ENCODE measurements at regions not wholly inside any gene's neighbourhood (a gene's known extent, or its start where the extent isn't known, plus 50 kb on each side); places are given as distances from the start of the nearest gene placed in this dataset.

DNA sequence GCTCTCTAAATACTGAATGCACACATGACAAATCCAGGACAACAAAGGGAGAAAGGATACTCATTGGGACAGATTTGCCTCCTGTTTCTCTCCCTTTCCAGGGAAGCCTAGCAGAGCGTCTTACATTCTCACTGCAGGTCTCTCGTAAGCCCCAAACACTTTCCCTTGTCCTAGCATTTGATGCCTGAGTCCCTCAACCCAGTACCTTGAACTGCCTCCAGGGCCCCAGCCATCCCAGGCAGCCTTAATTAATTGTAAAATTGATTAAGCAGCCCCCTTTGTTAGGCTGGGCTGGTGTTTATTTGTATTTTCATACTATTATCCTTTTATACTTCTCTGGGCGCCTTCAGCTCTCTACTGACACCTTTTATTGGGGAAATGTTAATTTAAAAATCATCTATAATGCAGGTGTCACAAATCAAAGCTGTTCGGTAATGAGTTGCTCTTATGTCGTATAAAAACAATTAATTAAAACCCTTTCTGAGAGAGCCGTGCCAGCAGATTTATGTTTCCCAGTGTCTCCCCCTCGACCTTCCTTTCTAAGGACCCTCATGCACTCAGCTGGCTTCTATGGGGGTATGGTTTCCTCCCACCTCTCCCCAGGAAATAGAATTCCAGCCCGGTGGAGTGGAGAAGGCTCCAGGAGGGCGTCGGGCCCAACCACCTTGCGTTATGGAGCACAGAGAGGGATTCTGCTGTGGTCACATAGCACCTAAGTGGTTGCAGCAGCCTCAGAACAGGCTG lies 243.8 kb downstream of the RPS24 start:
- no peak for DNase-seq

DNA sequence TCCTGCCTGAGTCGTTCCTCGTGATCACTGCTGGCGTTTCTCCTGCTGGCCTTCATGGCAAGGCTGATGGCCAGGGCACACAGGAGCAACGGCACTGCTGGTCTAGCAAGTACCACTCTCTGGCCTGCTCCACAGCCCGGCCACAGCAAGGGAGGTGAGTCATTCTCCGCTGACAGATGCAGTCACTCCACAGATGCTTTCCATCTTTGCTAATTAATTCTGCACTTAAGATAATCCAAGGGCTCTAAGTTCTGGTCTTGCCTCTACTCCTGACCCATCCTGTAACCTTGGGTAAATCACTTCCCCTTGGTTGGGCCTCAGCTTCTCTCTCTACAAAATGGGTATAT lies 244.4 kb downstream of the RPS24 start:
- DNase-seq, result no peak

DNA sequence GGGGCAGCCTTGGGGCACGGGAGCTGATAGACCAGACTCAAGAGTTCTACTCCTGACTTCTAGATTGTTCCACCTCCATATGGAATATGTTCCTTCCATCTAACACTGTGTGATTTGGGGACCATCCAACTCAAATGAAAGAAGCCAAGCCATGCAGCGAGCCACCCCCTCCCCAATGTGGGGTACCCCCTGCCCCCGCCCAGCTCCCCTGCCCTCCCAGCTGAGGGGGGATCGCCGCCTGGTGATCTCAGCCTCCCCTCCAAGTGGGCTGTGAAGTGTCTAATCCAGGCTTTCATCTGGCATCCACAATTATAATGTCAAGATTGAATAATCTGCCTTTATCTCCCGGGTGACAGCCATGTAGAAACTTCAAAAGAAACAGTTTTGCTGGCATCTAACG lies 246.1 kb downstream of the RPS24 start:
- DNase-seq, result no peak

DNA sequence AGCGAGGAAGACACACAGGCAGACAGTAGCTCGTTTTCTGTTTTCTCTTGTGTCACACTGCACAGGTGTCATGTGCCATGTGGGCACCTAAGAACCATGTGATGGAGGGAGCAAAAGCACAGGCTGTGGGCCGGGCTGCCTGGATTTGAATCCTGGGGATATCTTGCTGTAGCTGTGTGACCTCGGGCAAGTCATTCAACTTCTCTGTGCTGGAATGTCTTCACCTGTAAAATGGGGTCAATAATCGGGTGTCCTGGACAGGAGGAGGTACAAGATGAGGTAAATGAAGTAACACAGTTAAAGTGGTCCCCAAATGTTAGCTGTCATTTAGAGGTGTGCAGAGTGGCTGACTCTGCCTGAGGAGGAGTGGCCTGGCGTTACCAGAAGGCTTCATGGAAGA lies 246.9 kb downstream of the RPS24 start:
- DNase-seq, result no peak

DNA sequence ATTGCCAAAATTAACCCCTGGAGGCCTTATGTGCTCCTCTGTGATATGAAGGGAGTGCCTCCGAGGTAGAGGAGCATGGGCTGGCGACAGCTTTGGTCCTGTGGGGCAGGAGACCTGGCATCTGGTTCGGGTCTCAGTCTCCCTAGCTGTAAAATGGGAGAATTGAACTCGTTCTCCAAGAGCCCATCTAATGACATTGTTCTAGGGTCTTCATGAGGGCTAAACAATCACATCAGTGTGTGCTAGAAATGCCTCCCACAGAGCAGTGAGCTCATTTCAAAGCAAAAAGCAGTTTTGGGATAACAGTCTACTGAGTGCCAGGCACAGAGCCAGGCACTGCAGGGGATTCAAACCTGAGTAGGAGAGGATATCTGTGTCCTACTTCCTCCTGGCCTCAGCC lies 248.0 kb downstream of the RPS24 start:
- no peak for DNase-seq

DNA sequence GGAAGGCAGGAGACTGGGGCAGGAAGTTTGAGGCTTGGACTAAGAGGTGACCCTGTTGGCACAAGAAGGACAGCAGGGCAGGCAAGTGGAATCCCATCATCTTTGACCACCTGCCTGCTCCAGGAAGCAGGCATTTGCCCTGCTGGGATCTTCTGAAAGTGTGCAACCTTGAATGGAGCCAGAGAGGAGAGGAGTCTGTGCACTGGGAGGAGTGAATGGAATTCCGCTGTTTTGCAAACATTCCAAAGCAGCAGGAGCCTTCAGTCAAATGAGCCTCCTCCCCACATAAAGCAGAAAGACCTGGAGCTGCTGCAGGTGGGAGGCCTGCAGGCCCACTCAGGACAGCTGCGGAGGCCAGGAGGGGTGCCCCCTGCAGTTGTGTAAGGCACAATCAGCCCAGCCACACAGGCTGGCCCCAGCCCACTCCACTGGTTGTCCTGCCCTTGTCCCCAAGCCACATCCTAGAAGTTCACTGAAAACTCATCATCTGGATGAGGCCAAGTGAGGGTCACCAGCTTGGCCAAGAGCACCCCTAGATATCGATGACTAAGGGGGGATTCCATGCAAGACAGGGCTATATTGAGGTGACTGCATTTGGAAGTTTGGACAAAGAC lies 249.5 kb downstream of the RPS24 start:
- DNase-seq, result no peak

DNA sequence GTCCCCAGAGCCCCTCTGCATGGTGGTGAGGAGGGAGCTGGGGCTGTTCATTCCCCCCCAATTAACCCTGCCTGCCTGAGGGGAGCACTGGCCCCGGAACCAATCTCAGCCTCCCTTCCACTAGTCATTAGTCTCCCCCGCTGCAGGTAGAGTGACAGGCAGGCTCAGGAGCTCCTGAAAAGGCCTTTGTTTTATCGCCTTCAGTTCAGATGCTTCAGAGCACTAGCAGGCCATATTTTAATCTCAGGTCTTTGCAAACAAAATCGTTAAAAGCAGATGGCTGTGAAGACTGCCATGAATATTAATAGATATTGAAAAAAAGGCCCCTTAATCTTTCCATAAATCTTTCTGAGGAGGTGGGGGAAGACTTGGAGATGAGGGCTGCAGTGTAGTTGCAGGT lies 250.7 kb downstream of the RPS24 start:
- DNase-seq, result no peak

DNA sequence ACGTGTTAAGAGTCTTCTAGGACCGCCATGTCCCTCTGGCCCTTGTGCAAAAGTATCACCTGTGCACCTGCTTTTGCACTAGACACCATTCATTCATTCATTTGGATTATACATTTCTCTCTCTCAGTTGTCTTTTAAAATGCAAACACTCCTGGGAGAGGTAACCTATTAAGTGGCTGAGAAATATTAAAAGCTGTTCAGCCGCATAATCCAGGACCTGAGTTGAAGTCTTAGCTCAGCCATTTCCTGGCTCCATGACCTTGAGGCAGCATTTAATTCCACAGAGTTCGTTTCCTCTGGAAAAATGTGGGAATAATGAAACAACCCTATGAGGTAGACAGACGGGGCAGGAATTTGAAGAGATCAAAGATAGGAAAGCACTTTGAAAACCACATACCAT lies 251.6 kb downstream of the RPS24 start:
- DNase-seq, result no peak

DNA sequence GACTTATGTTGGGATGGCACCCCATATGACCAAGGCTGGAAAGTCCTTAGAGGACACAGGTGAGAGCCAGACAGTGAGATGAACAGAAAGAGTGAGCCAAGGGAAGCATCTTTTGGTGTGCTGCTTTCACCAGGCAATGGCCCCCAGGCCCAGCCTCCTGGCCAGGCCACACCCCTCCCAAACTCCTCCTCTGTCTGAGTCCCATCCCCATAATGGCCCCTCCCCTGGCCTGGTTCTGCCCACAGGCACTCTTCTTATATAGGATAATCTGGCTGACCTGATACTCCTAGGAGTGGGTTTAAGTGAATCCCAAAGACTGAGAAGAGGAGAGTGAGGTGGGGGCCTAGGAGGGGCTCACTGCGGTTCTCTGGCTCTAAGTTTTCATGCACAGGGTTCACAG lies 252.5 kb downstream of the RPS24 start:
- DNase-seq, result no peak

DNA sequence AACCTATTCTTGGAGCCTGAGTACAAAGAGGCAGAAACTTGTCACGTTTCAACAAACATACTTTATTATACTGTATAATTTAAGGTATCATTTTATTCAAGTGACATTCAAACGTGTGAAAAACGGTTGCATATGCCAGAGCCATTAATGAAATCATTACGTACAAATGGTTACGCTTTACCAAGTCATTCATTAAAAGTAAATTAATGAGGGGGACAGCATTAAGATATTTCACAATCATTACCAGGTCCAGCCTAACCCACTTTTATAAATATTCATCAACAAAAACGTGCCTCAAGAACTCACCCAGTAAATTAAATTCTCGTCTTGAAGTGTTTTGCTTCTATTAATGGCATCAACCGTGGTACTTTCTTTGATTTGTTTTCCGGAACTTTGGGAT lies 253.0 kb downstream of the RPS24 start:
- DNase-seq, result no peak

DNA sequence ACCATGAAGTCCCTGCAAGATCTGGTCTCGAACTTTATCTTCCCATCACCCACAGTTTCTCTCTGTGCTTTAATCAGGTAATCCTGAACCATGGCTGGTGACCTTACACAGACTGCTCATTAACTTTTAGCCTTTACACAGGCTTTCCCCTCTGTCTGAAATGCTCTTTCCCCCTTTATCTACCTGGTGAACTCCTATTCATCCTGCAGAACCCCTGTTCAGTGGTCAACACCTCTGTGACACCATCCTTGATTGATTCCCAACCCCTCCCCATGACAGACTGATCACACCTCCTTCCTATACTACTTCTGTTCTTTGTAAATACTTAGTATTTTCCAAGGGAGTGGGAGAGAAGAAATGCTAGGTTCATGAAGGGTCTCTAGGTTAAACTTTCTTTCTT lies 254.0 kb downstream of the RPS24 start:
- no peak for DNase-seq

DNA sequence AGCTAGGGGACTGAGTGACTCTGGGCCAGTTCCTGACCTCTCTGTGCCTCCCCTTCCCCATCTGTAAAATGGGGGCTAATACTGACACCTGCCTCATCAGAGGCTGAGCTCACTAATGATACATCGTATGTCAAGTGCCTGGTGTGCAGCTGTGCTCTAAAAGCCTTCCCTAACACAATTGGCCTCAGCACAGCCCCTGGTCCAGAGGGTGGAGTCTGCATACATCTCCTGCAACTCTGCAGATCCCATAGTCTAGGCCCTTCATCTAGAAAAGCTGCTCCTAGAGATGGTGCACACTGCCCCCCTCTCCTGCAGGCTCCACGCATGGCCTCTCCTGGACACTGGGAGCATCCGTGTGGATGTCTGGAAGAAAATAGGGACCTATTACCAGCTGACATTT lies 255.0 kb downstream of the RPS24 start:
- no peak for DNase-seq

DNA sequence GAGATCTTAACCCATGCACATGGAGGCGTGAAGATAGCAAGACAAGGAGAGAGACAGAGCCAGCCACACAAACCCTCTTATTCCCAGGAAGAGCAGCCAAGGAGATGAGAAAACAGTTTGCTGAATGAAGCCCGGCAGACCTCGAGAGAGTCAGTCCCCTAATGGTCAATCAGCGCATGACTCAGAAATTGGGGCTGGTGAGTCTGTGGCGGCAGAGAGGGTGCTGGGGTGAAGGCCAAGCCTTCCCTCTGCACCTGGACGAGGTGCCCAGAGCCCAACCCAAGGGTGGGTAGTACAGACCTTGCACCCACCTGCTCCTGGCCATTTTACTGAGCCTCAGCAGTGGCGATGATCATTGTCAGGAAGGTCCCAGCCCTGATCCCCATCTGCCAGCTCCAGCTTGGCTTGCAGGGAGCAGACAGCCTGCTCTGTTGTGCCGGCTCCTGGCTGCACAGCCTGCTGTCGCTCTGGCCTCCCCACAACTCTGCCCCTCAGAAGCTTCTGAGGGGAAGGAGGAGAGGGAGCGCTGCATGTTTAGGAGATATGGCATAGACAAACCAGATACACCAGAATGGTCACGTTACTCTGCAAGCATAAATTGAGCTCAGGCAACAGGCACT lies 256.6 kb downstream of the RPS24 start:
- peak; percentile 21 for DNase-seq

DNA sequence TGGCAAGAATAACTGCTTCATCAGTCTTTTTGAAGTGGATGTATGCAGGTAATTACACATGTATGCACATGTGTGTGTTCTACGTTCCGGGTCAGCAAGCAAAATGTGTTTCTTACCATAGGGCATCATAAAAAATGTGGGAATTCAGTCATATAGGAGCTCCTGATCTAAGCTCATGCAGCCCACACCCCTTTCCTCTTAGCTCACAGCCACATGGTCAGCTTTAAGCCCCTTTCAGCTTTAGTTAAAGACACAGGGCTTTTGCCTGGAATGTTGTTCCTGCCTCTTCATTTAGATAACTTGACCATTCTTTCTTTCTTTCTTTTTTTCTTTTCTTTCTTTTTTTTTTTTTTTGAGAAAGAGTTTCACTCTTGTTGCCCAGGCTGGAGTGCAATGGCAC lies 258.1 kb downstream of the RPS24 start:
- DNase-seq, result no peak

DNA sequence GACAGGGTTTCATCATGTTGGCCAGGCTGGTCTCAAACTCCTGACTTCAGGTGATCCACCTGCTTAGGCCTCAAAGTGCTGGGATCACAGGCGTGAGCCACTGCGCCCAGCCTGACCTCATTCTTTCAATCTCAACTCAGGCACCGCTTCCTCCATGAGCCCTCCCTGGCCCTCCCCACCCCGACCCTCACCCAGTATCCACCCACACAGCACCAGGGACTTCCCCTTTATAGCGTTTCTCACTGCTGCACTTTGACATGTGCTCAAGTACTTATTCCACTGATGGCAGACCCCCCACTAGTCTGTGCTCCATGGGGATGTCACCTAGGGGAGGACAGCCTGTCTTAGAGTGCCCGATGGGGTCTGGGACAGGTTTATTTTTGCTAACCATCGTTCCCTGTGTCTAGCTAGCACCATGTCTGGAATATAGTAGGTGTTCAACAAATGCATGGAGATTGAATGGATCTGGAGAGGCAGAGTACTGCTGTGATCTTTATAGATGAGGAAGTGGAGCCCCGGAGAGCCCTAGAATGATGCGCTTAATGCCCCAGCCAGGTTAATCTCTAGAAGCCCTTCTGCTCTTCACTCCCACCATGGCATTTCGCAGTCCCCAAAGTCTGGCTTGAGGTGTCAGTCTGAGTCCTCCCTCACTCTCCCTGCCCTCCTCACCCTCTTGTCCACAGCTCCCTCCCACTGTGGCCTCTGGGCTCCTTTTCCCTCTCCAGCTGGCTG lies 258.8 kb downstream of the RPS24 start:
- no peak for DNase-seq

DNA sequence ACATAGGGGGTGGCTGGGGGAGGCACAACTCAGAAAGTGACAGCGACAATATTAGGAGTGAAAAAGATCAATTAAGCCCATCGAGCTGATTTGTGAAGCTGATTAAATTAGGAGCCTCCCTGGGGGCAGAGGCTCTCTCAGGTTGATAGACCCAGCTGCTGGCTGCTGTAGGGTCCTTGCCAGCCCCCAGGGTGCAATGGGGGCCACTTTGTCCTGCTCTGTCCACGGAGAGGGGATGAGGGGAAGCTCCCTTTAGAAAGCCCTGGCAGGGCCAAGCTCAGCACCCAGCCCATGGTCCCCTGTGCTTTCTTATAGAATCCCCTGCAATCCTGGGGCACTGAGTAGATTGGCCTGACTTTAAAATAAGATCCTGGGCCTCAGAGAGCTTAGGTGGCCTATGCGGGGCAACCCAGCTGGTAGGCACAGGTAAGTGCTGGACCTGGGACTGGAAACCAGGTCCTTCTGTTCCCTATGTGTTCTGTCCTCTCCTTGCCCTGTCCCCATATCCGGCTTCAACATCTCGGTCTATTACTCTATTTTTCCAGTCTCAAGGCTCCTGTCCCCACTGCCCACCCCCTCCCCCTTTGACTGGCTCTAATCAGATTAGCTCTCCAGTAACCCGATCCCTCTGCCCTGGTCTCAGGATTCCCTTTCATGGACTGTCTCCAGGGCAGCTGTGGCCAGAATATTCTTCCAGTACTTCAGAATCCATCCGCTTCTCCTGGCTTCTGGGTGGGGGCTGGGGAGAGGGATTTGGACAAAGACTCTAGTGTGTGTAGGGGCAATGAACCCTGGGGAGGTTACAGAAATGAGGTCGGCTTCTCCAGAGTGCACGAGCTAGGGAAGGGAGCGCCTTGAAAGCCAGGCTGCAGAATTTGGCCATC lies 259.6 kb downstream of the RPS24 start:
- peak; percentile 8 for DNase-seq

DNA sequence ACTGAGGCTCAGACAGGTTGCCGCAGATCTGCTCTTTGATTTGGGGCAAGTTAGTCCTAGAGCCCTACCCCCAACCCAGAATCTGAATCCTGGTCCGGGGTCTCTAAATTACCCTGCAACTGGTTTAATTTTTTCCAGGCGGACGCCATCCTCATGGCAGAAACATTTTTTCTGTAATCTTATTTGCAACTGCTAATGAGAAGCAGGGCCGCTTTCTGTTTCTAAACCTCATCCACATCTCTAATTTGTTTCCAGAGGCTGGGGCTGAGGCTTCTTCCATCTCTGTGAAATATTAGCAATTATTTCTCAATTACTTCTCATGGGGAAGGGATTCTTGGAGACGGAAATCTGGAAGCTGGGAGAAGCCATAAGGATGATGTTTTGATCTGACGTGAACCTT lies 261.6 kb downstream of the RPS24 start:
- no peak for DNase-seq

DNA sequence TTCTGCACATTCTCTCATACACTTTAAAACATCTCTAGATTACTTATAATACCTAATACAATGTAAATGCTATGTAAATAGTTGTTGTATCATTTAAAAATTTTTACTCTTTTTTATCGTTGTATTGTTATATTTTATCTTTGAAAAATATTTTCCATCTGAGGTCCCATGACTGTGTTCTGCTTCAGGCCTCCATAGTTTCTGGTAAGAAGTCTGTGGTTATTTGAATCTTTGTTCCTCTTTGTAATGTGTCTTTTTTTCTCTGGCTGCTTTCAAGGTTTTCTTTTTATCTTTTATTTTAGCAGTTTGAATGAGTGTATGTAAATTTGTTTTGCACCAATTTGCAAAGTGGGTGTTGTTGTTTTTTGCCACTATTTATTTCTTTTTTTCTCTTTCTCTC lies 263.1 kb downstream of the RPS24 start:
- DNase-seq, result no peak

DNA sequence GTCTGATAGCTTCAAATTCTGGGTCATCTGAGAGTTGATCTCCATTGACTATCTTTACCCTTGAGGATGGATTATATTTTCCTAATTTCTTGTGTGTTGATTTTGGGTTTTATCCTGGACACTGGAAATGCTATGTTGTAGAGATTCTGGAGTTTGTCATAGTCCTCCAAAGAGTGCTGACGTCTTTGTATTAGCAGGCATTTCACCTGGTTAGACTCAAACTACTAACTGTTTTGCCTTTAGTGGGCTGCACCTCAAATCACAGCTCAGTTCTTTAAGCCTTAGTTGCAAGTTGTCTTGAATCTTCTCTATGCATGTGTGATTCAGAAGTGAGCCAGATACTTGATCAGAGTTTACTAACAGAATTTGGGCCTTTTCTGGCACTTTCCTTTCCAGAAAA lies 264.3 kb downstream of the RPS24 start:
- no peak for DNase-seq

DNA sequence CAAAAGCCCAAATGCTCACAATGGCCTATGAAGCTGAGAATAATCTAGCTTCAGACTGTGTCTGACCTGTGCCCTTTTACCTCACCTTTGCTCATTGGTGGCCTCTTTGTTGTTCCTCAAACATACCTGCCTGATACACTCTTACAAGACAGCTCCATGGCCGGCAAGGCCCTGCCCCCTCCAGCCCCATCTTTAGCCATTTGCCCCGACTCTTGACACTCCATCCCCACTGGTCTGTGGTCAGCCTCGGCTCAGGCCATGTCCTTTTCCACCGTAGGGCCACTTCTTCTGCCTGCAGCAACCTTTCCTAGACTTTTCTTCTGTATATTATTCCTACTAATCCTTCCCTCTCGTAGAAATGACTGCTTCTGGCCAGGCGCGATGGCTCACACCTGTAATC lies 265.2 kb downstream of the RPS24 start:
- no peak for DNase-seq

DNA sequence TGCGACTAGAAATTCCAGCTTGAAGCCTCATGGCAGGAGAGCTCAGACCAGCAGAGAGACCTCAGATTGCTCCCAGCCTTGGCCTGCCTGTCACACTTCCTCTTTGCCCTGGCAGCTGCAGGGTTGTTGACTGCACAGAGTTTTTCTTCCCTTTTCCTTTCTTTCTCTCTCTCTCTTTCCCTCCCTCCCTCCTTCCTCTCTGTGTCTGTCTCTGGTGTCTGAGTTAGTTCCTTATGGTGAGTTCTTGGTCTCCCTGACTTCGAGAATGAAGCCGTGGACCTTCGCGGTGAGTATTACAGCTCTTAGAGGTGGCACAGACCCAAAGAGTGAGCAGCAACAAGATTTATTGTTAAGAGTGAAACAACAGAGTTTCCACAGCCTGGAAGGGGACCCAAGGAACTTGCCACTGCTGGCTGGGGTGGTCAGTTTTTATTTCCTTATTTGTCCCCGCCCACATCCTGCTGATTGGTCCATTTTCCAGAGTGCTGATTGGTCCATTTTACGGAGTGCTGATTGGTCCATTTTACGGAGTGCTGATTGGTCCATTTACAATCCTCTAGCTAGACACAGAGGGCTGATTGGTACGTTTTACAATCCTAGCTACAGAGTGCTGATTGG lies 266.3 kb downstream of the RPS24 start:
- DNase-seq, result no peak

DNA sequence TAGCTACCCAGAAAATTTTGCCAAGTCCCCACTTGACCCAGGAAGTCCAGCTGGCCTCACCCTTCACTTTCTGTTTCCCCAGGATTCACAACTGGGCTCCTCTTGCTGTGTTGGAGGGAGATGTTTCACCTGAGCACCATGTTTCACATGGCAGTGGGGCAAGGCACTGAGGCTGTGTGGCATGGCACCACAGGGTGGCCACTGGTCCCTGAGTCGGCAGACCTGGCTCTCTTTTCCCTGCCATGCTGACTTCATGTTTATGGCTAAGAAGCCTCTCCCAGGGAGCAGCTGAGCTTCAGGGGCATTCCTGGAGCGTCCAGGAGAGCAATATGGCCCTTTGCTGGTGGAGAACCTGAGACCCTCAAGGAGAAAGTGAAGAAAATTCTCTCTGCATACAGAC lies 266.9 kb downstream of the RPS24 start:
- DNase-seq, result no peak

DNA sequence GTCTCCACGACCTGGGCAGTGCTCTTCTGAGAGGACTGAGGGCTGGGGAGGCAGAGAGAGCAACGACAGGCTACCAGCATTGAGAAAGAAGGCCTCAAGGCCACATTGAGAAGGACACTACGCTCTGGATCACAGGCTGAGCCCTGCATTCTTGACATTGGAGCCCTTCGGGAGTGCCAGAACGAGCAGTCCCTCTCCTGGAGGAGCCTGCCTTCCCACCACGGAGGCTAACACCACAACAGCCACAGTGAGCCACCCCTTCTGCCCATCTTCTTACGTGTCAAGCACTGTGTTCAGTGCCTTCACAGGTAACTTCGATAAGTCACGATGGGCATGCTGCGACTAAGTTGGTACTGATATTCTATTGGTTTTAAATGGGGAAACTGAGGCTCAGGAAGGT lies 267.8 kb downstream of the RPS24 start:
- no peak for DNase-seq
